PFSK-1 (cell line): ENCODE measurements at regions not wholly inside any gene's neighbourhood (a gene's known extent, or its start where the extent isn't known, plus 50 kb on each side); places are given as distances from the start of the nearest gene placed in this dataset.

Experiments used
- FOXP2 ChIP-seq: optimal IDR thresholded peaks from 2 replicates; pipeline ENCODE3; 2011; ENCODE audit warnings: borderline replicate concordance, control low read depth, inconsistent platforms; ENCODE audit not compliant: insufficient read depth; ENCODE audit errors: extremely low read length, extremely low read depth
- POLR2AphosphoS5 ChIP-seq: IDR thresholded peaks from 2 replicates; pipeline ENCODE4 v1.6.1; 2012; ENCODE audit warnings: low read depth, mild to moderate bottlenecking, control low read depth, low read length, moderate library complexity
- REST ChIP-seq, 2 experiments: IDR thresholded peaks; 2 replicates each; pipeline versions ENCODE4 v1.6.1 to v1.8.0; 2011 to 2012; ENCODE audit warnings: low read depth in 2 of 2, low read length in 2 of 2, control low read depth in 1 of 2, inconsistent platforms in 1 of 2, mild to moderate bottlenecking in 1 of 2, moderate library complexity in 1 of 2; ENCODE audit not compliant: insufficient read depth in 1 of 2
- SIN3A ChIP-seq: IDR thresholded peaks from 2 replicates; pipeline ENCODE4 v1.6.1; 2012; ENCODE audit warnings: mild to moderate bottlenecking, low read length, moderate library complexity, borderline replicate concordance; ENCODE audit not compliant: insufficient read depth
- TAF1 ChIP-seq: IDR thresholded peaks from 2 replicates; pipeline ENCODE4 v1.6.1; 2012; ENCODE audit warnings: low read length, control low read depth, borderline replicate concordance; ENCODE audit not compliant: insufficient read depth

GRCh38 chr6:140480852-140481251, 1106.4 kb upstream of the CITED2 start:
- TF ChIP-seq TAF1, result no peak
- TF ChIP-seq REST (IDR thresholded peaks at IDR 0.05; ENCODE audit: insufficient read depth in 1 of 2, low read depth in 2 of 2, low read length in 2 of 2), result no peak
- no peak for TF ChIP-seq POLR2AphosphoS5
- no peak for TF ChIP-seq SIN3A
- TF ChIP-seq FOXP2, result no peak
